GM12878 (cell line): ENCODE measurements at regions not wholly inside any gene's neighbourhood (a gene's known extent, or its start where the extent isn't known, plus 50 kb on each side); places are given as distances from the start of the nearest gene placed in this dataset.
"Not testable (repeated sequence)": the region's sequence is repeated elsewhere in the genome, so short reads cannot be mapped to it uniquely, and the experiment has no call there.

Experiments
- CTCF ChIP-seq, 3 experiments: IDR thresholded peaks in 2 of 3; conservative IDR thresholded peaks in 1 of 3; 2 replicates each; pipeline ENCODE4 v1.5.1; 2011; ENCODE audit warnings: low read depth in 3 of 3, low read length in 3 of 3, mild to moderate bottlenecking in 3 of 3, control low read depth in 2 of 3, moderate library complexity in 2 of 3, inconsistent platforms in 1 of 3, mixed read lengths in 1 of 3; ENCODE audit not compliant: control insufficient read depth in 2 of 3, insufficient read depth in 1 of 3; ENCODE audit errors: extremely low read depth in 1 of 3
- JUNB ChIP-seq: IDR thresholded peaks from 2 replicates; pipeline ENCODE4 v1.6.1; 2016; ENCODE audit warnings: antibody characterized with exemption, mild to moderate bottlenecking
- POLR2A ChIP-seq: IDR thresholded peaks from 2 replicates; pipeline ENCODE4 v1.6.1; 2011; ENCODE audit warnings: low read depth, mild to moderate bottlenecking, low read length
- RELA ChIP-seq: fragments of 450-650 bp; IDR thresholded peaks from 2 replicates; pipeline ENCODE4 v1.8.0; 2014; ENCODE audit warnings: borderline replicate concordance; ENCODE audit not compliant: partially characterized antibody
- STAT3 ChIP-seq: IDR thresholded peaks from 2 replicates; pipeline ENCODE4 v1.6.1; 2011; ENCODE audit warnings: low read depth, low read length, improper control_type of control experiment
- TARDBP ChIP-seq: IDR thresholded peaks from 2 replicates; pipeline ENCODE4 v1.6.1; 2016; ENCODE audit warnings: borderline replicate concordance
- YY1 ChIP-seq: IDR thresholded peaks from 2 replicates; pipeline ENCODE4 v1.6.1; 2011; ENCODE audit warnings: low read depth, mild to moderate bottlenecking, low read length

- not testable (repeated sequence) for TF ChIP-seq POLR2A; TARDBP; CTCF (IDR thresholded peaks at IDR 0.05 in 2 of 3, conservative IDR thresholded peaks at IDR 0.05 in 1 of 3; ENCODE audit: control insufficient read depth in 2 of 3, extremely low read depth in 1 of 3, insufficient read depth in 1 of 3, low read depth in 3 of 3, low read length in 3 of 3); JUNB; YY1; STAT3; RELA
Measured at GRCh38 chr5:163355811-163356210, 81.6 kb upstream of the CCNG1 start.
